Mucosa of descending colon (tissue), 3 donors: ENCODE measurements at regions not wholly inside any gene's neighbourhood (a gene's known extent, or its start where the extent isn't known, plus 50 kb on each side); places are given as distances from the start of the nearest gene placed in this dataset.

Experiments
- ATAC-seq: fragments of 200-7000 bp; cut with Tn5 transposase; one replicate; pipeline ENCODE4 v1.9.1; 2020; ENCODE audit warnings: mild to moderate bottlenecking, moderate library complexity
- DNase-seq, 3 donors: peaks; one replicate each; pipeline ENCODE4 v3.0.0-alpha.2; 2020
- H3K36me3 ChIP-seq: fragments of 200-600 bp; one replicate; pipeline ENCODE4 v1.8.0; 2021; ENCODE audit warnings: low read depth, mild to moderate bottlenecking
- H3K4me1 ChIP-seq: fragments of 200-600 bp; one replicate; pipeline ENCODE4 v1.8.0; 2021; ENCODE audit warnings: low read depth, mild to moderate bottlenecking
- H3K4me3 ChIP-seq: fragments of 200-600 bp; one replicate; pipeline ENCODE4 v1.8.0; 2021; ENCODE audit warnings: mild to moderate bottlenecking
- H3K9me3 ChIP-seq: fragments of 200-600 bp; one replicate; pipeline ENCODE4 v1.8.0; 2021; ENCODE audit warnings: mild to moderate bottlenecking
- intact Hi-C, 2 donors: fragments of 100-400 bp; cut with DNase I in 1 of 2; cut with micrococcal nuclease in 1 of 2; formaldehyde crosslinking; loops; one replicate each; pipeline versions ENCODE4 v1.11.0 to v1.11.1; 2022; cut with DNase I, micrococcal nuclease
- TF ChIP-seq, protein P1 (sequence below): fragments of 200-600 bp; IDR thresholded peaks from one replicate; pipeline ENCODE4 v1.8.0; 2022; ENCODE audit warnings: antibody characterized with exemption, mild to moderate bottlenecking
- donor health status: DM: no; HTN: no; CAD: no; lungs with moderate emphysema.
- donor health status: DM: no; HTN: no; CAD: no.
- donor health status: DM: no; HTN: yes; CAD: no.

DNA sequence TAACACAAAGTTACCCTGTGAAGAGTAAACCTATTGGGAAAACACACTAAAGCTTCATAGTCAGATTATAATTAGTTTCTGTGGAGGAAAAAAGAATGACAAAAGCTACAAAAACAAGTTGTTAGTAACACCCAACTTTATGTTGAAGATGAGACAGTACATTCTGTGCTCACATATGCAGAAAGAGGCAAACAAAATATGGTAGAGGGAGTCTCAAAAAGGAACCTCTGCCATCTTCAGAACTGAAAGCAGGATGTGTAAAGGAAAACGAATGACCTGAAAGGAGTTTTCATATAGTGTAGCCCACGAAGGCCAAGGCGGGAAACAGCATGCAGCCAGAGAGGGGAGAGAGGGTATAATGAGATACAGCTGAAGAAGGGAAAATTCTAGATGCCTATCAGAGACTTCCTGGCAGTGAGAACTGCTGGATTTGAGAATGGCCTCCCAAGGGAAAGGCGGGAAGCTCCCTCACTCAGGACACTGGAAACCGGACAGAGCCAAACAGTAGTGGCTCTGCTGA, 84.1 kb upstream of the HEY2 start:
- DNase-seq (no peak), ATAC-seq (no peak)
- Histone ChIP-seq H3K36me3 (no peaks in the 10 kb centered on the region), H3K4me3 (no peak overlapping the region), H3K9me3 (no peaks in the 10 kb centered on the region), H3K4me1 (no peaks in the 10 kb centered on the region)
- intact Hi-C loops = no loop called here
- TF ChIP-seq, protein P1, sequence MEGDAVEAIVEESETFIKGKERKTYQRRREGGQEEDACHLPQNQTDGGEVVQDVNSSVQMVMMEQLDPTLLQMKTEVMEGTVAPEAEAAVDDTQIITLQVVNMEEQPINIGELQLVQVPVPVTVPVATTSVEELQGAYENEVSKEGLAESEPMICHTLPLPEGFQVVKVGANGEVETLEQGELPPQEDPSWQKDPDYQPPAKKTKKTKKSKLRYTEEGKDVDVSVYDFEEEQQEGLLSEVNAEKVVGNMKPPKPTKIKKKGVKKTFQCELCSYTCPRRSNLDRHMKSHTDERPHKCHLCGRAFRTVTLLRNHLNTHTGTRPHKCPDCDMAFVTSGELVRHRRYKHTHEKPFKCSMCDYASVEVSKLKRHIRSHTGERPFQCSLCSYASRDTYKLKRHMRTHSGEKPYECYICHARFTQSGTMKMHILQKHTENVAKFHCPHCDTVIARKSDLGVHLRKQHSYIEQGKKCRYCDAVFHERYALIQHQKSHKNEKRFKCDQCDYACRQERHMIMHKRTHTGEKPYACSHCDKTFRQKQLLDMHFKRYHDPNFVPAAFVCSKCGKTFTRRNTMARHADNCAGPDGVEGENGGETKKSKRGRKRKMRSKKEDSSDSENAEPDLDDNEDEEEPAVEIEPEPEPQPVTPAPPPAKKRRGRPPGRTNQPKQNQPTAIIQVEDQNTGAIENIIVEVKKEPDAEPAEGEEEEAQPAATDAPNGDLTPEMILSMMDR = no peak

DNA sequence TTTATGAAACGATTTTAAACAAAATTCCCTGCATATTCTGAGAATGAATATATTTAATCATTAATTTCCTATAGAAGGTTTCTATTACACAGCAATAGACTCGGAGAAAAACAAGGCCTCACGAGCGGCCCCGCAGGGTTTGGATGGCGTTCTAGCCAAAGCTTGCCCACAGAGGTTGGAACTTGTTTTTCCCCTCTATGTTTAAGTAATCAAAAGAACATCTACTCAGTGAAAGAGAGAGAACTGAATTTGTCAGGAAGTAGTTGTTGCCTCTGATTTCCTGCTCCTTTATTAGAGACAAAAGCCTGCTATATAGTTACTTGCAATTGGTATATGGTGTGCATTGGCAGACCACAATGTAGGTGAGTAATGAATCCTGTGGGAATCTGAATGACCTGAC, 82.1 kb upstream of the HEY2 start:
- Histone ChIP-seq H3K9me3 (no peaks in the 10 kb centered on the region), H3K36me3 (no peaks in the 10 kb centered on the region), H3K4me1 (no peaks in the 10 kb centered on the region), H3K4me3 (no peak overlapping the region)
- ATAC-seq (no peak), DNase-seq (no peak)
- TF ChIP-seq, protein P1 = no peak
- intact Hi-C loops = no loop called here

- TF ChIP-seq, protein P1 = no peak
- ATAC-seq (no peak), DNase-seq (no peak)
- no peaks in the 10 kb centered on the region for H3K9me3 ChIP-seq
- no peaks in the 10 kb centered on the region for H3K4me1 ChIP-seq
- intact Hi-C loops = no loop called here
- H3K36me3 ChIP-seq = no peaks in the 10 kb centered on the region
- no peak overlapping the region for H3K4me3 ChIP-seq
Observed at GRCh38 chr6:125668071-125668470, 81.4 kb upstream of the HEY2 start.

DNA sequence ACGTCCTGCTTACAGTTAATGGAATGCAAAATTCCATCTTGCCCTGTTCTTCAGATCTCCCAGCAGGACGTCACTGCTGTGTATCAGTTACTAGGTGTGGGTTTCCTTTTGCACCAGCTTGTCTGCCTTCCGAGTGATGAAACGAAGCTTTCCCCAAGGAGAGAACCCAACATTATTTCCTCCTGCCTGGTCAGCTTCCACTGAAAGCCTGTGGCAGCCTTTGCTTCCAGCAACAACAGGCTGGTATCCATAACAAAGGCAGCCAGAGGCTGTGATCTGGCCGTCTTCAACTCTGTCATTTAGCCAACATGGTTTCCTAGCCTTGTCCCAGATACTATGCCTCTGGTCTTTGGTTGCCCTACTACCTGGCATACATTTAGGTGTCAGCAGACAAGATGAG, 78.9 kb upstream of the HEY2 start:
- H3K4me1 ChIP-seq = no peaks in the 10 kb centered on the region
- ATAC-seq (no peak), DNase-seq (no peak)
- H3K9me3 ChIP-seq = no peaks in the 10 kb centered on the region
- intact Hi-C loops = no loop called here
- TF ChIP-seq, protein P1 = no peak
- H3K4me3 ChIP-seq = no peak overlapping the region
- no peaks in the 10 kb centered on the region for H3K36me3 ChIP-seq

DNA sequence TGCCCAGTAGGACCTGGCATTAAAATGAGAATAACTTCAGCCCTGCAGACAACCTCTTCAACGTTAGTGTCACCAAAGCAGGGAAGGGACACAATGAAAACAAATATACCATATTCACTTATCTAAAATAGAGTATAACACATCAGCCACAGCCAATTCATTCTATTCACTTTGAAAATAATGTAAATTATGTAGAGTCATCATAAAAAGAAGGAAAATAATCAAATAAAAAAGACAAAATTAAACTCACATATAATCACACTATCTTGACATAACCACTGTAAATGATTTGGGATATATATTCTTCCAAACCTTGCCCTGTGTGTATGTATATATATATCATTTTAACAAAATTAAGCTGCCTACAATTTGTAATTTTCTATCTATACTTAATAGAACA, 78.1 kb upstream of the HEY2 start:
- DNase-seq (no peak), ATAC-seq (no peak)
- TF ChIP-seq, protein P1 = no peak
- intact Hi-C loops = no loop called here
- H3K4me3 ChIP-seq = no peak overlapping the region
- H3K36me3 ChIP-seq = no peaks in the 10 kb centered on the region
- no peaks in the 10 kb centered on the region for H3K9me3 ChIP-seq
- H3K4me1 ChIP-seq = no peaks in the 10 kb centered on the region

DNA sequence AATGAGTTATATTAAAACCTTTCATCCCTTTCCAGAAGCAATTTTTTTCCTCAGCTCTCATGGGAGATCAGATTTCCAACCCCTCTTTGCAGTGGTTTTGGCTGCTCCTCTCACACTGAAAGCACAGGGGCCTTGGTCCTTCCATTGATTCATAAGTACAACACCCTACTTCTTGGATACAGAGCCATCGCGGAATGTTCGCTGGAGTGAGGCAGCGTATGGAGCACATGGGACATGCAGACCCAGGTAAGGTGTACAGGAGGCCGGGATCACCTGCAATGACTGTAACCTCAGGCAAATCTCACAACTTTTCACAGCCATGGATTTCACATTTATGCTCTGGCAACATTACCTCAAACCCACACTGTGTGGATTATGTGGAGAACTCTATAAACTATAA, 75.2 kb upstream of the HEY2 start:
- ATAC-seq (no peak), DNase-seq (no peak)
- H3K4me1 ChIP-seq = no peaks in the 10 kb centered on the region
- H3K36me3 ChIP-seq = no peaks in the 10 kb centered on the region
- intact Hi-C loops = no loop called here
- no peaks in the 10 kb centered on the region for H3K9me3 ChIP-seq
- no peak overlapping the region for H3K4me3 ChIP-seq
- TF ChIP-seq, protein P1 = no peak
